Raji (cell line): ENCODE measurements at regions not wholly inside any gene's neighbourhood (a gene's known extent, or its start where the extent isn't known, plus 50 kb on each side); places are given as distances from the start of the nearest gene placed in this dataset.
A peak's percentile ranks its signal among the peaks of the same experiment; 100 is the strongest.

Experiments
- POLR2A ChIP-seq: IDR thresholded peaks from 2 replicates; pipeline ENCODE4 v1.6.1; 2011; ENCODE audit warnings: low read depth, low read length, control low read depth; ENCODE audit not compliant: insufficient read depth

DNA sequence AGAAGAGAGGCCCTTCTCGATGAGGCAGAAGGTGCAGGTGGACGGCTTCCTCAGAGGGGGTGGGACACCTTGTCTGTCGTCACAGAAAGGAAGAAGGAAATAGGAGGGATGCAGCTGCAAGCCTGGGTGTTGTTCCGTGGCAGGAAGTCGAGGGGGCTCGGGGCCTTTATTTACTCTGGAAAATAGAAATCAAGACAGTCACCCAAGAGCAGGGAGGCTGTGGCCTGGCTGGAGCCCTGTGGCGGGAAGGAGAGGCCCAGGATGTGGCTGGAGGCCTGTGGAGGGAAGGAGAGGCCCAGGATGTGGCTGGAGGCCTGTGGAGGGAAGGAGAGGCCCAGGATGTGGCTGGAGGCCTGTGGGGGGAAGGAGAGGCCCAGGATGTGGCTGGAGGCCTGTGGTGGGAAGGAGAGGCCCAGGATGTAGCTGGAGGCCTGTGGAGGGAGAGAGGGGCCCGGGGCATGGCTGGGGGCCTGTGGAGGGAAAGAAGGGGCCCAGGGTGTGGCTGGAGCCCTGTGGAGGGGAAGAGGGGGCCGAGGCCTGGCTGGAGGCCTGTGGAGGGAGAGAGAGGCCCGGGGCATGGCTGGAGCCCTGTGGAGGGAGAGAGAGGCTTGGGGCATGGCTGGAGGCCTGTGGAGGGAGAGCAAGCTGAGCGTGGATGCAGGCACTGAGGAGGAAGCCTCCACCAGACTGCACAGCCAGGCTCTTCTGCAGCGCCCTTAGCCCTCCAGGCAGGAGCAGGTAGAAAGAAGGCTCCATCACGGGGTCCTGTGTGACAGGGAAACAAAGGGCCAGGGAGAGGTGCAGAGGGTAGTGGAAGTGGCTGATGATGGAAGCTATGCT is 97.3 kb upstream of the SFMBT2 start:
- no peak for TF ChIP-seq POLR2A

DNA sequence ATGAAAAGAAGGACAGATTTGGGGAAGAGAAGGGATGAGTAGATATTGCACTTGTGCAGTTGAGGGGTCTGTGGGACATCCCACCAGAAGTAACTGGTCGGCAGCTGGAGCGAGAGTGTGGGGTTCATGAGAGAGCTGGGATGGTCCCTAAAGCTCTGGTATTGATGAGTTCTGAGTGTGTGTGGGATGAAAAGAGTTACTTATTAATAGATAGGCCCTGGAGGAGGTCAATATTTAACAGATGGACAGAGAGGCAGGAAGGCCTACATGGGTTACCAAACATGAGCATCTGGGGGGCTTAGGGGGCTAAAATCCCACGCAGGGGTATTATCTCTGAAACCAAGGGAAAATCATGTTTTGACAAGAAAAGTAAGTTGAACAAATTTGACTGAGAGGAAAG is 95.7 kb upstream of the SFMBT2 start:
- no peak for TF ChIP-seq POLR2A

DNA sequence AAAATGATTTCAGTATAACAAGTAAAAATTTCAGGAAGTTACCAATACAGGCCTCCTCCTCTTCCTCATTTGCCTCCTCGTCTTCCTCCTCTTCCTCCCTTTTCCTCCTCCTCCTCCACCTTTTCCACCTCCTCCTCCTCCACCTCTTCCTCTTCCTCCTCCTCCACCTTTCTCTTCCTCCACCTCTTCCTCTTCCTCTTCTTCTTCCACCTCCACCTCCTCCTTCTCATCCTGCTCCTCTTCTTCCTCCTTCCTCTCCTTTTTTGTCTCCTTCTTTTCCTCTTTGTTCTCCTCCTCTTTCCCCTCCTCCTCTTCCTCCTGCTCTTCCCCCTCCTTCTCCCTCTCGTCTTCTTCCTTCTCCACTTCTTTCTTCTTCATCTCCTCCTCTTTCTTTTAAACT is 94.4 kb upstream of the SFMBT2 start:
- TF ChIP-seq POLR2A: no peak

DNA sequence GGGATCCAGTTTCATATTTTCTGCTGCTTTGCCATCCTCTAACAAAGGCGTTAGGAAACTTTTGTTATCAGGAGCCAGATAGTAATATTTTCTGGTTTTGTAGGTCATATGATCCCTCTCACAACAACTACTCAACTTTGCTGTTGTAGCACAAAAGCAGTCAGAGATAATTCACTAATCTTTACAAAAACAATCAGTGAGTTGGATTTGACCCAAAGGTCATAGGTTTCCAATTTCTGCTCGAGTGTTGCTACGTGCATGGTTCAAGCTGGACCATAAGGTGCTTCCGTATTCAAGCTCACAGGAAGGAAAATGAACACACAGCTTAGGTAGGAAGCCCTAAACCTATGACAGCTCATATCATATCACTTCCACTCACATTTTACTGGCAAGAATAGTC is 92.4 kb upstream of the SFMBT2 start:
- no peak for TF ChIP-seq POLR2A

DNA sequence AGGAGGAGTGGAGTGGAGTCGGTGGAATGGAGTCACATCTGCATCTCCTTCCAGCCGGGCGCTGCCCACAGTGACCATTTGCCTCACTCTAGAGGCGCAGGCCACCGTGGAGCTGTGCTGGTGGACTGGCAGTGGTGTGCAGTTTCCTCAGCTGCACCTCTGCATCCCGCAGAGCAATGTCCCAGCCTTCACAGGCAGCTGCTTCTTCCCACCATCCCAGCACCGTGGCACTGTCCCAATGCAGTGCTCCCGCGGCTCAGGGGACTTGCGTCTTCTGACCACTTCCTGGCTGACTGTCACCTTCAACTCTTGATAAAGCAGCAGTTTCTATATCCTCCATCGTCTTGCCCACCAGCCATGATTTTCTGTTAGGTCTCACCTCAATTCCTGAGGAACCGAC is 90.3 kb upstream of the SFMBT2 start:
- no peak for TF ChIP-seq POLR2A

DNA sequence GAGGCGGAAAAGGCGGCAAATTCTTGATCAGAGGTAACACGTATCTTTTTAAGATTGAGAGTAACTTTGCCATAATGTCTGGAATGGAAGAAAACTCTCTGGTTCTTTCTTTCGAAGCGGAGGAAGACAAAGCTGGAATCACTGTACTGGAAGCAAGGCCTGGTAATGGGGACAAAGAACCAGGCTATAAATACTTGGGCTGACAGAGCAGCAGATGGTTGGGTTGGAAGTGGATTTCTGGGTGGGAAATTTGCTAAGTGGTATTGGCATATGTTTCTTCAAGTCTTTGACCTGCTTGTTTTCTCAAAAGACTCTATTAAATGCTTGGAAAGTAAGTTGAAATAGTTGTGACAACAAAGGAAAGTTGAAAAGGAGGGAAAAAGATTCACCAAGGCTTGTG is 87.3 kb upstream of the SFMBT2 start:
- no peak for TF ChIP-seq POLR2A

DNA sequence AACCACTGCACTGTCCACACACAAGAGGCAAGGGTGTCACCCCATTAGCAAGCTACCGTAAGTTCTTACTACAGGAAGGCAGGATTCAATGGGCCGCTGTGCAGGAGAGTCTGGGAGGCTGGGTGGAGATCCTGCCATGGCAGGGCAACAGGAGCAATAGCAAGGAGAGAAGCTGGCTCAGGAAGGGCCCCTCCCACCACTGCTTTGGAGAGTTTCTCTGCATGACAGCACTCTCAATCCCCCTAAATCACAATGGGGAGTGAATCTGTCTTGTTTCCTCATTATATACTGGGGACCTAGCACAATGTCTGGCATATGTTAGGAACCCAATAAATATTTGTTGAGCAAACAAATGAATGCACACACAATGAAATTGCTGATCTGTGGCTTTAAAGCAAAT is 83.2 kb upstream of the SFMBT2 start:
- TF ChIP-seq POLR2A: no peak

DNA sequence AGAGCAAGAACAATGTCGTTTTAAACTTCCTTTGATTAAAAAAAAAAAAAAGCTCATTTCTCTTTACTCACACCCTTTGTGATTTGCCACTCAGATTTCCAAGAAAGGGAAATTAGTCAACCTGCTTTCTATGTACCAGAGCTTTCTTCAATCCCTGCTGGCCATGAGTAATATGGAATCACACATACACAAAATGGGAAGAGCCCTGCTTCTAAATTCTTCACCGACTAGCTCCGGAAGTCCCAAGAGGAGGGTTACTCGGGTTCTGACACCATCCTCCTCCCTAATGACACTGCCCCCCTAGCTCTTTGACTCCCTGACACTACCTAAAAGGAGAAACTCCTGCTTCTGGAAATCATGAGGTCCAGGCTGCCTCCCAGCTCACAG is 81.8 kb upstream of the SFMBT2 start:
- TF ChIP-seq POLR2A: no peak

DNA sequence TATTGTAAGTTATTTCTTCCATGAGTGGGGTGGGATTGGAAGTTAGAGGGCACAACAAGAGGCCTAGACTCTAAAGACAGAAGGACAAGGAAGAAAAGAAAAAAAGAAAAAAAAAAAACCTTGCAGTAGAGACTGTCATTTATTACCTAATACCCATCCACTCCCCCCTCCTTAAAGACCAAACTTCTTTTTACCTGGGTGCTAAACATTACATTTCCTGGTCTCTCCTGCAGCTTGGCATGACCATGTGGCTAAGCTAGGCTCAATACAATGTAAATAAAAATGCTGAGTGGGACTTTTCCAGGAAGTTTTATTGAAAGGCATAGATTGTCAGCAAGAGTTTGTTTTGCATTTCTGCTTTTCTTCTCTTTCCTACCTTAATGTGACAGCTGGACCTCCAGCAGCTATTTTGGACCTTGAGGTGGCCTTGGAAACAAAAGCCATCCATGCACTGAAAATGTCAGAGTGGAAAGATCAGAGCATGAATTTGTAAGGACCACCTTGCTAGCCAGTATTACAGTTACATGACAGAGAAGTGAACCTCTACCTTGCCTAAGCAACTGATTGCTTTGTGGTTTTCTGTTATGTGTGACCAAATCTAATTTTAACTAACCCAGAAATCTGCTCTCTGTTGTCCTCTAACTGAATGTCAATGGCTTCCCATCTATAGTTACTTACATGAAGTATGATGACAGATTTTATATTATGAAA is 81.3 kb upstream of the SFMBT2 start:
- TF ChIP-seq POLR2A: 0 out of 2 replicates have a peak, but pooled peaks have one; percentile 14

DNA sequence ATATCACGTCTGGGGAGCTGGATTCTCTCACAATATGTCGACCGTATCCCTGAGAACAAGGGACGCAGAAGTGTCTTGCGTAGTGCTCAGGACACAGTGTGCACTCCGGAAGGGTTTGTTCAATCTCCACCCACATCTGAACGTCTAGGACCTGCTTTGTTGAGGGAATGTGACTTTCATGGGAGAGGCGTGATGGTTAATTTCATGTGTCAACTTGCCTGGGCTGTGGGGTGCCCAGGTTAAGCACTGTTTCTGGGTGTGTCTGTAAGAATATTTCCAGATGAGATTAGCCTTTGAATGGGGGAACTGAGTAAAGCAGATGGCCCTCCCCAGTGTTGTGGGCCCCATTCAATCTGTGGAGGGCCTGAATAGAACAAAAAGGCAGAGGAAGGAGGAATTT is 80.4 kb upstream of the SFMBT2 start:
- TF ChIP-seq POLR2A: no peak

DNA sequence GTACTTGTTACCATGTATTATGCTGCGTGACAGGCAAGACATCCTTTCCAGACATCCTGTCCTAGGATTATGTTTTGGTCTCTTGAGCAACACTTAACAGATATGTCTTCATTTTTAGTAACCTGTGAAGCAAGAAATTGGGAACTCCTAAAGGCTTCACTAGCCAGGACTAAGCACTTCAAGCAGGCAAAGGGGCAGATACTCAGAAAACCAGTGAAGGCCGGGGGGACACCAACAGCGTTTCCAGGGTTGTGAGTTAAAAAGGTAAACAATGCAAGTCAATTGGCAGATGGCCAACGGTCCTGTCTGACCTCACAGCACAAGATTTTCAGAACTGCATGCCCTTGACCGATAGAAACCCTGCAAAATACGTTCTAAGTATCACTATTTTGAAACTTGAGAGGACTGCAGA is 77.6 kb upstream of the SFMBT2 start:
- TF ChIP-seq POLR2A: no peak

DNA sequence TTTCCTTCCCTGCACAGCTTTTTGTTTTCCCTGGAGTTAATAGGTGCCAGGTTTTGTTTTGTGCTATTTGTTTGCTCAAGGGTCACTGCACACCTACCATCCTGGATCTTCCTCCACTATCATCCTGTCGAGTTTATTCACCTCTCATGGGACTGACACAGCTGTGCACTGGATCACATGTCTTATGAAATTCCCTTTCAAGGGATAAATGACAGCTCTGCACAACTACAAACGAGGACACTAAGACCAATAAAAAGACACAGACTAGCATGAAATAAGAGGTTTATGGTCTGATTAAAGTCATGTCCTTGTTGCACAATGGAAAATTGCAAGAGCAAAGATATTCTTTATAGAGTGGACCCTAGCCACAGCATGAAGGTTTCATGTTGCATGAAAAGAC is 76.7 kb upstream of the SFMBT2 start:
- TF ChIP-seq POLR2A: no peak

DNA sequence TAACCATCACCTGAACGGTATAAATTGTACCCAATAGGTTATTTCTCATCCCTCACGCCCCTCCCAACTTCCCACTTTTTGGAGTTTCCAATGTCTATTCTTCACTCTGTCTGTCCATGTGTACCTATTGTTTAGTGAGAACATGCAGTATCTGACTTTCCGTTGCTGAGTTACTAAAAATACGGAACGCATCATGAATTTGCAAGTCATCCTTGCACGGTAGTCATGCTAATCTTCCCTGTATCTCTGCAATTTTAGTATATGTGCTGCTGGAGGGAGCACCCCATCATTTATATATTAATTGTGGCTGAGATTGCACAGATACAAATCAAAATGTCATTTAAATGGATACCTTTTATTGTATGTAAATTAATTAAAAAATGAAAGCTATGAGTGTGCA is 75.7 kb upstream of the SFMBT2 start:
- no peak for TF ChIP-seq POLR2A

DNA sequence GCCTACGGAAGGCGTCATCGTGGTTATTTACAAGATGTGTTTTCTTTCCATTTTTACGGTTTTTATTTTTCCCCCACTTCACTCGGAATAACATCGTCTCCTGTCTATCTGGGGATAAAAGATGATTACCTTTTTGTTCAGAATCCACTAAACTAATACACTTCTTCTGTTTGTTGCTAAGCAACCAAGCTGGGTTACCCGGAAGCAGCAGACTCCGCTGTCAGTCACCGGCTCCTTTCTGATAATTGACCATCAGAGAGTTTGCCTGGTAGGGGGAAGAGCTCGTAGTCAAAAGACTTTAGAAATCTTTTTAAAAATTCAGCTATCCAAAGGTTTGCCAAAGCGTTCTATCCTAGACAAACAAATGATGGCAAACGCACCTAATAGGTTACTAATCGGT is 75.0 kb upstream of the SFMBT2 start:
- no peak for TF ChIP-seq POLR2A

DNA sequence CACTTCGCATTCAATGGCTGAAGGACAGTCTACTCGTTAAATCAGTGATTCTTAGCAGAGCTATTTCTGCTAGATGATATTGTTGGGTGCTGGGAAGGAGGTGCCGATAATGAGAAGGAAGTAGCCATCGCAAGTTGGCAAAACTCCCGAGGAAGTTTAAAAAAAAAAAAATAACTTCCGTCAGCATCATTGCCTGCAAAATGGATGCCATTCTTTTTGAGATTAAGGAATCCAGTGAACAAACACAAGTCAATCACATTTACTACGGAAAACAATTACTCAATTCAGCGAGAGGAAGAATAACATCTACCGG is 74.4 kb upstream of the SFMBT2 start:
- TF ChIP-seq POLR2A: no peak

DNA sequence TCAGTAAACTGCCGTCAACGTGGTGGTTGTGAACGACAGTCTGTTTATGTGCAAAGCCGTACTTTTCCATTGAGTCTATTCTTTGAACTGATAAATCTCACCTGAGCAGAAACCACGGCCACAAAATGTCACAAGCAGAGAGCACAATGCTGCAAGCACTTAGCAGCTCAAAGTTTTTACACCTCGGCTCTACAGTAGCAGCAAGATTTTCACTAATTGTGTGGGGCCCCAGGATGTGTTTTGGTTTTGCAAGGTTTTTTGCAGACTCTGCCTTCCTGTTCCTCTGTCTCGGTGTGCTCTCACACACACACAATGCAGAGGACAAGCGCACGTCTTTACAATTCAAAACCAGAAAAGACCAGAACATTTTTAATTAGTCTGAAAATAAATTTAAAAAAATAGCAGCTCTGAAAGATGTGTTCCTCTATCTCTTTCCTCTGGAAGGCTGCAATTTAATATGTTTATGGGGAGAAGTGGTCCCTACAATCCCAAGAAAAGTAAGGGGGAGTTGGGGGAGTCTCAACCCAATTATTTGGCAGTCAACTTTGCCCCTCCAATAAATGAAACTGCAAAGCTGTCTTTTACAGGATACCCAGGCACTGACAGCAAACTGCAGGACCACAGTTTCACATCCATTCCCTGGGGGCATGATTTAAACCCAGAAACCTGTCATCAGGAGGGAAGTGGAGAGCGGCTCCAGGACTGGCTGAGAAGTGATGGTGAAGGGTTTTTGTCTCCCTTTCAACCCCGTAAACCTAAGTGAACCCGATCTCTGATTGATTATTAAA is 73.8 kb upstream of the SFMBT2 start:
- TF ChIP-seq POLR2A: peak; percentile 22; the same call in 1 of the 2 replicates

DNA sequence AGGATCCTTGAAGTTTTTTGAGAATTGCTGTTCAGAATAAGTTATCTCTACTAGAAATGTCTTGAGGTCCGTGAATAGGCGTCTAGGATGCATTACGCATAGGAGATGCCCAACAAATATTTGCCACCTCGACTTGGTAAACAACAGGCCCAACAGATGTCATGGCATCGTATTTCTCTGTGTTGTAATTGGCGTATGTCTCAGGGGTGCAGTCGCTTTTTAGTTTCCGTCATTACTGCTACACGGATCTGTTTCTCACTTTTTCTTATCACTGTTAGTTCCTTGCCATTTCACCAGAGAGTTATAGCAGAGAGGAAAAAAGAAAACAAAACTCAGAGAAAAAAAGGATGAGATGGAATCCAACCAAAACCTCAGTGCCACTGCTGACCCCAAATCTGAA is 73.0 kb upstream of the SFMBT2 start:
- no peak for TF ChIP-seq POLR2A

DNA sequence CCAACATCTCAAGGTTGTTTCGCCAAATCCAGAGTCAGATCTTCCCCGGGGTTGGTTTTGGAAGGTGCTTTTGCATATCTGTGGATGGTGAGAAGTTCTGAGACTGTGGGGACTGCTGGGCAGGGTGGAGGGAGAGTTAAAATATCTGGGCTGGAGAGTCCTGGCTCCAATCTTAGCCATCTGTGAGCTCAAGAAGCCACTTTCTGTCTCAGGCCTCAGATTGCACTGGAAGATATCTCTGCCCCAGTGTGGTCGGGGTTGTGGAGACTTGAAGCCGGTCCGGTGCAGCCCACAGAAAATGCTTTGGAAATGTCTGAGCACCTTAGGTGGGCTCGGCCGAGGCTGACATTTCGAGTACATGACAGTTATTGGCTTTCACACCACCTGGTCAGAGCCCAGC is 72.2 kb upstream of the SFMBT2 start:
- no peak for TF ChIP-seq POLR2A
